GM23338 (cell line): ENCODE measurements at regions not wholly inside any gene's neighbourhood (a gene's known extent, or its start where the extent isn't known, plus 50 kb on each side); places are given as distances from the start of the nearest gene placed in this dataset.

ENCODE experiments used
- CREB1 ChIP-seq: fragments of 250-450 bp; sonication (Bioruptor Pico); IDR thresholded peaks from 2 replicates; pipeline ENCODE4 v1.5.0; 2020; ENCODE audit warnings: low read depth, mild to moderate bottlenecking, moderate library complexity
- EZH2 ChIP-seq: fragments of 200-600 bp; sonication (generic); IDR thresholded peaks from one replicate; pipeline ENCODE4 v1.8.0; 2017; ENCODE audit warnings: antibody characterized with exemption, mild to moderate bottlenecking, low read depth; ENCODE audit not compliant: unreplicated experiment
- EZH2phosphoT487 ChIP-seq: fragments of 200-600 bp; sonication (generic); IDR thresholded peaks from one replicate; pipeline ENCODE4 v1.8.1; 2018; ENCODE audit warnings: antibody characterized with exemption; ENCODE audit not compliant: unreplicated experiment
- JUNB ChIP-seq: IDR thresholded peaks from one replicate; pipeline ENCODE4 v1.6.1; 2016; ENCODE audit warnings: antibody characterized with exemption; ENCODE audit not compliant: unreplicated experiment
- POLR2AphosphoS5 ChIP-seq: IDR thresholded peaks from 2 replicates; pipeline ENCODE4 v1.6.1; 2016; ENCODE audit warnings: antibody characterized with exemption, low read depth
- ZNF462 ChIP-seq: fragments of 250-450 bp; sonication (Bioruptor Pico); IDR thresholded peaks from 2 replicates; pipeline ENCODE4 v1.5.0; 2020; ENCODE audit warnings: mild to moderate bottlenecking, moderate library complexity
- TF ChIP-seq, protein P1 (sequence below), 2 experiments: fragments of 200-600 bp in 1 of 2; sonication (generic) in 1 of 2; conservative IDR thresholded peaks; 2 replicates each; pipeline versions ENCODE4 v1.5.1 to v1.6.1; 2016 to 2017; ENCODE audit warnings: antibody characterized with exemption in 2 of 2, low read depth in 2 of 2, mild to moderate bottlenecking in 2 of 2, moderate library complexity in 1 of 2
- TF ChIP-seq, protein P2 (sequence below): IDR thresholded peaks from one replicate; pipeline ENCODE4 v1.6.1; 2018; ENCODE audit warnings: antibody characterized with exemption; ENCODE audit not compliant: unreplicated experiment
- TF ChIP-seq, protein P3 (sequence below): IDR thresholded peaks from 2 replicates; pipeline ENCODE4 v1.6.1; 2016; ENCODE audit warnings: antibody characterized with exemption

DNA sequence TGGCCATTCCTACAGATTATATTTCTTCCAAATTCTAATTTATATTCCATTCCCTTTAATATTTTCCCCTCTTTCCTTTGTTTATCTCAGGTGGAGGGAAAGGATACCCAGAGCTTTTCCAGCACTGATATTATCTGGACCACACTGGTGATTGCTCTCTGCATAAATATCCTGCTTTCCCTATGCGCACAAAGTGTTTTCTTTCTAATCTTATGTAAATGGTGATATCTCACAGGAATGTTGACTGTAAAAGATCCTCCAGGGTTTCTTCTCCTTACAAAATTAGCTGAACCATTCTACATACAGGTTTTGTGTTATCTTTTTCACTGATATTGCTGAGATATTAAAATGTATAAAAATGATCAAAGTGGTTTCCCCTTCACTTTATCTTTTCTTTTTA is 59.1 kb upstream of the GALNT13 start:
- TF ChIP-seq, protein P1, sequence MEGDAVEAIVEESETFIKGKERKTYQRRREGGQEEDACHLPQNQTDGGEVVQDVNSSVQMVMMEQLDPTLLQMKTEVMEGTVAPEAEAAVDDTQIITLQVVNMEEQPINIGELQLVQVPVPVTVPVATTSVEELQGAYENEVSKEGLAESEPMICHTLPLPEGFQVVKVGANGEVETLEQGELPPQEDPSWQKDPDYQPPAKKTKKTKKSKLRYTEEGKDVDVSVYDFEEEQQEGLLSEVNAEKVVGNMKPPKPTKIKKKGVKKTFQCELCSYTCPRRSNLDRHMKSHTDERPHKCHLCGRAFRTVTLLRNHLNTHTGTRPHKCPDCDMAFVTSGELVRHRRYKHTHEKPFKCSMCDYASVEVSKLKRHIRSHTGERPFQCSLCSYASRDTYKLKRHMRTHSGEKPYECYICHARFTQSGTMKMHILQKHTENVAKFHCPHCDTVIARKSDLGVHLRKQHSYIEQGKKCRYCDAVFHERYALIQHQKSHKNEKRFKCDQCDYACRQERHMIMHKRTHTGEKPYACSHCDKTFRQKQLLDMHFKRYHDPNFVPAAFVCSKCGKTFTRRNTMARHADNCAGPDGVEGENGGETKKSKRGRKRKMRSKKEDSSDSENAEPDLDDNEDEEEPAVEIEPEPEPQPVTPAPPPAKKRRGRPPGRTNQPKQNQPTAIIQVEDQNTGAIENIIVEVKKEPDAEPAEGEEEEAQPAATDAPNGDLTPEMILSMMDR (conservative IDR thresholded peaks at IDR 0.05; ENCODE audit: low read depth in 2 of 2), result no peak
- TF ChIP-seq EZH2 (no peak), CREB1 (no peak), EZH2phosphoT487 (no peak), JUNB (no peak), ZNF462 (no peak), POLR2AphosphoS5 (no peak)
- TF ChIP-seq, protein P2, sequence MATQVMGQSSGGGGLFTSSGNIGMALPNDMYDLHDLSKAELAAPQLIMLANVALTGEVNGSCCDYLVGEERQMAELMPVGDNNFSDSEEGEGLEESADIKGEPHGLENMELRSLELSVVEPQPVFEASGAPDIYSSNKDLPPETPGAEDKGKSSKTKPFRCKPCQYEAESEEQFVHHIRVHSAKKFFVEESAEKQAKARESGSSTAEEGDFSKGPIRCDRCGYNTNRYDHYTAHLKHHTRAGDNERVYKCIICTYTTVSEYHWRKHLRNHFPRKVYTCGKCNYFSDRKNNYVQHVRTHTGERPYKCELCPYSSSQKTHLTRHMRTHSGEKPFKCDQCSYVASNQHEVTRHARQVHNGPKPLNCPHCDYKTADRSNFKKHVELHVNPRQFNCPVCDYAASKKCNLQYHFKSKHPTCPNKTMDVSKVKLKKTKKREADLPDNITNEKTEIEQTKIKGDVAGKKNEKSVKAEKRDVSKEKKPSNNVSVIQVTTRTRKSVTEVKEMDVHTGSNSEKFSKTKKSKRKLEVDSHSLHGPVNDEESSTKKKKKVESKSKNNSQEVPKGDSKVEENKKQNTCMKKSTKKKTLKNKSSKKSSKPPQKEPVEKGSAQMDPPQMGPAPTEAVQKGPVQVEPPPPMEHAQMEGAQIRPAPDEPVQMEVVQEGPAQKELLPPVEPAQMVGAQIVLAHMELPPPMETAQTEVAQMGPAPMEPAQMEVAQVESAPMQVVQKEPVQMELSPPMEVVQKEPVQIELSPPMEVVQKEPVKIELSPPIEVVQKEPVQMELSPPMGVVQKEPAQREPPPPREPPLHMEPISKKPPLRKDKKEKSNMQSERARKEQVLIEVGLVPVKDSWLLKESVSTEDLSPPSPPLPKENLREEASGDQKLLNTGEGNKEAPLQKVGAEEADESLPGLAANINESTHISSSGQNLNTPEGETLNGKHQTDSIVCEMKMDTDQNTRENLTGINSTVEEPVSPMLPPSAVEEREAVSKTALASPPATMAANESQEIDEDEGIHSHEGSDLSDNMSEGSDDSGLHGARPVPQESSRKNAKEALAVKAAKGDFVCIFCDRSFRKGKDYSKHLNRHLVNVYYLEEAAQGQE, result no peak
- TF ChIP-seq, protein P3, sequence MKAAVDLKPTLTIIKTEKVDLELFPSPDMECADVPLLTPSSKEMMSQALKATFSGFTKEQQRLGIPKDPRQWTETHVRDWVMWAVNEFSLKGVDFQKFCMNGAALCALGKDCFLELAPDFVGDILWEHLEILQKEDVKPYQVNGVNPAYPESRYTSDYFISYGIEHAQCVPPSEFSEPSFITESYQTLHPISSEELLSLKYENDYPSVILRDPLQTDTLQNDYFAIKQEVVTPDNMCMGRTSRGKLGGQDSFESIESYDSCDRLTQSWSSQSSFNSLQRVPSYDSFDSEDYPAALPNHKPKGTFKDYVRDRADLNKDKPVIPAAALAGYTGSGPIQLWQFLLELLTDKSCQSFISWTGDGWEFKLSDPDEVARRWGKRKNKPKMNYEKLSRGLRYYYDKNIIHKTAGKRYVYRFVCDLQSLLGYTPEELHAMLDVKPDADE, result no peak
